Renal cortical epithelial cell (primary cell): ENCODE measurements at regions not wholly inside any gene's neighbourhood (a gene's known extent, or its start where the extent isn't known, plus 50 kb on each side); places are given as distances from the start of the nearest gene placed in this dataset.
"Not testable (repeated sequence)": the region's sequence is repeated elsewhere in the genome, so short reads cannot be mapped to it uniquely, and the experiment has no call there.

Experiments used
- DNase-seq: peaks from one replicate; pipeline ENCODE4 v3.0.0-alpha.2; 2011; ENCODE audit warnings: low read depth

GRCh38 chr11:104776501-104777170 is 121.6 kb downstream of the CASP12 start:
- DNase-seq = peak; percentile 25

- peak; percentile 4 for DNase-seq
Observed at GRCh38 chr11:104774578-104774977, 123.7 kb downstream of the CASP12 start.

GRCh38 chr11:104772806-104773241 is 125.4 kb downstream of the CASP12 start:
- DNase-seq = peak; percentile 87

GRCh38 chr11:104771763-104772162 is 126.5 kb downstream of the CASP12 start:
- DNase-seq = peak; percentile 9

GRCh38 chr11:104771046-104771445 is 127.2 kb downstream of the CASP12 start:
- not testable (repeated sequence) for DNase-seq

GRCh38 chr11:104765401-104766095 is 132.7 kb downstream of the CASP12 start:
- DNase-seq = no peak

GRCh38 chr11:104764710-104765045 is 133.6 kb downstream of the CASP12 start:
- no peak for DNase-seq

- DNase-seq = no peak
Observed at GRCh38 chr11:104763930-104764709, 134.1 kb downstream of the CASP12 start.

- DNase-seq = no peak
Observed at GRCh38 chr11:104761511-104761910, 136.7 kb downstream of the CASP12 start.

- no peak for DNase-seq
Observed at GRCh38 chr11:104759464-104759863, 138.8 kb downstream of the CASP12 start.

- no peak for DNase-seq
Observed at GRCh38 chr11:104738918-104739317, 159.3 kb downstream of the CASP12 start.

GRCh38 chr11:104738208-104738607 is 160.1 kb downstream of the CASP12 start:
- no peak for DNase-seq

- DNase-seq = no peak
Observed at GRCh38 chr11:104736502-104736901, 161.8 kb downstream of the CASP12 start.

- no peak for DNase-seq
Observed at GRCh38 chr11:104734998-104735397, 163.3 kb downstream of the CASP12 start.

GRCh38 chr11:104731890-104732289 is 166.4 kb downstream of the CASP12 start:
- no peak for DNase-seq

- DNase-seq = no peak
Observed at GRCh38 chr11:104728927-104729326, 169.3 kb downstream of the CASP12 start.

- no peak for DNase-seq
Observed at GRCh38 chr11:104727768-104728167, 170.5 kb downstream of the CASP12 start.

GRCh38 chr11:104727095-104727494 is 171.2 kb downstream of the CASP12 start:
- no peak for DNase-seq

- DNase-seq = no peak
Observed at GRCh38 chr11:104725796-104726408, 172.4 kb downstream of the CASP12 start.

GRCh38 chr11:104713401-104713800 is 184.9 kb downstream of the CASP12 start:
- DNase-seq = peak; percentile 38

- DNase-seq = peak; percentile 29
Observed at GRCh38 chr11:104705490-104706190, 192.6 kb downstream of the CASP12 start.

- no peak for DNase-seq
Observed at GRCh38 chr11:104704888-104705287, 193.4 kb downstream of the CASP12 start.
